H1 (cell line): ENCODE measurements at regions not wholly inside any gene's neighbourhood (a gene's known extent, or its start where the extent isn't known, plus 50 kb on each side); places are given as distances from the start of the nearest gene placed in this dataset.

Source experiments
- CTCF ChIA-PET: fragments of 300-600 bp; sonication (Branson Sonifier 250); formaldehyde crosslinking; loops from one replicate; lab custom pipeline; 2021; ENCODE audit not compliant: partially characterized antibody; lab: Charles Lee
- POLR2A ChIA-PET: fragments of 300-600 bp; sonication (Branson Sonifier 250); formaldehyde crosslinking; loops from one replicate; lab custom pipeline; 2021; ENCODE audit warnings: inconsistent platforms; ENCODE audit not compliant: partially characterized antibody; lab: Charles Lee
- DNase-seq, 2 experiments: peaks; one replicate each; pipeline versions ENCODE4 v3.0.0 to v3.0.0-alpha.2; 2010 to 2022; ENCODE audit warnings: low spot score in 2 of 2, low read depth in 1 of 2, mixed read lengths in 1 of 2
- FAIRE-seq: peaks from 2 replicates; lab custom pipeline; 2011; peaks lifted over from hg19 to GRCh38; lab: Jason Lieb, UNC
- H2AFZ ChIP-seq: 2 replicates; pipeline ENCODE4 v1.8.1; 2012; ENCODE audit warnings: low read length, inconsistent platforms
- H2AK5ac ChIP-seq: 2 replicates; pipeline ENCODE4 v1.6.1; 2013; ENCODE audit warnings: low read depth, low read length
- H2BK120ac ChIP-seq: replicated peaks from 2 replicates; pipeline ENCODE3; 2013; ENCODE audit warnings: low read depth, low read length, inconsistent platforms
- H2BK12ac ChIP-seq: 2 replicates; pipeline ENCODE4 v1.6.1; 2013; ENCODE audit warnings: low read depth, low read length
- H2BK15ac ChIP-seq: 2 replicates; pipeline ENCODE4 v1.6.1; 2013; ENCODE audit warnings: low read length
- H2BK20ac ChIP-seq: 2 replicates; pipeline ENCODE4 v1.6.1; 2013; ENCODE audit warnings: low read length
- H2BK5ac ChIP-seq: 2 replicates; pipeline ENCODE4 v1.6.1; 2013; ENCODE audit warnings: low read depth, low read length
- H3K14ac ChIP-seq: 2 replicates; pipeline ENCODE4 v1.6.1; 2013; ENCODE audit warnings: inconsistent platforms; ENCODE audit not compliant: insufficient read length
- H3K18ac ChIP-seq: 2 replicates; pipeline ENCODE4 v1.6.1; 2013; ENCODE audit warnings: low read length; ENCODE audit errors: extremely low read depth
- H3K23ac ChIP-seq: 2 replicates; pipeline ENCODE4 v1.6.1; 2013; ENCODE audit warnings: inconsistent platforms; ENCODE audit not compliant: insufficient read length
- H3K23me2 ChIP-seq: 2 replicates; pipeline ENCODE4 v1.6.1; 2013; ENCODE audit warnings: low read depth, low read length
- H3K27ac ChIP-seq: 2 replicates; pipeline ENCODE4 v1.6.1; 2011; ENCODE audit warnings: low read depth, low read length, inconsistent platforms
- H3K27me3 ChIP-seq, 4 experiments: replicated peaks in 1 of 4; 1 replicate in 1 of 4; 2 replicates in 3 of 4; pipeline versions ENCODE4 v1.6.1 to v1.8.1; 2011 to 2013; ENCODE audit warnings: low read length in 3 of 4, mild to moderate bottlenecking in 3 of 4, inconsistent platforms in 2 of 4, mixed read lengths in 2 of 4, moderate library complexity in 1 of 4; ENCODE audit not compliant: control insufficient read depth in 3 of 4, insufficient read depth in 3 of 4; ENCODE audit errors: extremely low read depth in 1 of 4
- H3K36me3 ChIP-seq, 4 experiments: 2 replicates each; pipeline versions ENCODE4 v1.6.1 to v1.8.1; 2011 to 2013; ENCODE audit warnings: mild to moderate bottlenecking in 4 of 4, low read length in 3 of 4, moderate library complexity in 2 of 4, control low read depth in 1 of 4, inconsistent platforms in 1 of 4; ENCODE audit not compliant: insufficient read depth in 4 of 4, control insufficient read depth in 2 of 4
- H3K4ac ChIP-seq: replicated peaks from 2 replicates; pipeline ENCODE3; 2013; ENCODE audit warnings: low read length, low read depth, mixed read lengths, inconsistent platforms; ENCODE audit not compliant: insufficient read length
- H3K4me1 ChIP-seq, 4 experiments: replicated peaks in 1 of 4; 1 replicate in 1 of 4; 2 replicates in 3 of 4; pipeline versions ENCODE4 v1.6.1 to v1.8.1; 2011 to 2013; ENCODE audit warnings: low read length in 3 of 4, inconsistent platforms in 2 of 4, mixed read lengths in 1 of 4; ENCODE audit not compliant: insufficient read depth in 4 of 4, control insufficient read depth in 3 of 4
- H3K4me2 ChIP-seq, 2 experiments: 2 replicates each; pipeline versions ENCODE4 v1.6.1 to v1.8.1; 2011 to 2013; ENCODE audit warnings: low read depth in 2 of 2, low read length in 2 of 2, control low read depth in 1 of 2, inconsistent platforms in 1 of 2, mild to moderate bottlenecking in 1 of 2; ENCODE audit not compliant: insufficient read depth in 1 of 2
- H3K4me3 ChIP-seq, 4 experiments: fragments of 200-600, 300-600 bp in 1 of 4; sonication (generic), shearing (Covaris generic), sonication (Bioruptor Twin) in 1 of 4; 2 replicates each; pipeline versions ENCODE4 v1.5.1 to v1.8.1; 2011 to 2016; ENCODE audit warnings: low read length in 4 of 4, low read depth in 3 of 4, control low read depth in 2 of 4, inconsistent platforms in 2 of 4, mild to moderate bottlenecking in 2 of 4, mixed read lengths in 1 of 4, moderate library complexity in 1 of 4; ENCODE audit not compliant: insufficient read depth in 2 of 4; ENCODE audit errors: extremely low read depth in 1 of 4
- H3K56ac ChIP-seq: replicated peaks from 2 replicates; pipeline ENCODE3; 2013; ENCODE audit warnings: low read depth, mild to moderate bottlenecking, mixed read lengths, low read length, inconsistent platforms; ENCODE audit not compliant: insufficient read length
- H3K79me1 ChIP-seq: 2 replicates; pipeline ENCODE4 v1.6.1; 2013; ENCODE audit warnings: low read depth, low read length, control low read depth
- H3K79me2 ChIP-seq, 2 experiments: 2 replicates each; pipeline versions ENCODE4 v1.6.1 to v1.8.1; 2012 to 2013; ENCODE audit warnings: low read length in 2 of 2, mild to moderate bottlenecking in 2 of 2, inconsistent platforms in 1 of 2; ENCODE audit not compliant: insufficient read depth in 2 of 2, control insufficient read depth in 1 of 2
- H3K9ac ChIP-seq, 4 experiments: replicated peaks in 1 of 4; 1 replicate in 1 of 4; 2 replicates in 3 of 4; pipeline versions ENCODE4 v1.6.1 to v1.8.1; 2011 to 2013; ENCODE audit warnings: low read depth in 3 of 4, low read length in 3 of 4, control low read depth in 2 of 4, mild to moderate bottlenecking in 2 of 4, moderate library complexity in 2 of 4, inconsistent platforms in 1 of 4; ENCODE audit errors: extremely low read depth in 1 of 4
- H3K9me3 ChIP-seq, 2 experiments: 2 replicates each; pipeline versions ENCODE4 v1.6.1 to v1.8.1; 2012 to 2013; ENCODE audit warnings: mild to moderate bottlenecking in 2 of 2, moderate library complexity in 2 of 2, control low read depth in 1 of 2, inconsistent platforms in 1 of 2, low read depth in 1 of 2, low read length in 1 of 2, mixed read lengths in 1 of 2; ENCODE audit not compliant: insufficient read depth in 2 of 2
- H4K20me1 ChIP-seq, 2 experiments: replicated peaks in 1 of 2; 2 replicates each; pipeline versions ENCODE3 to v1.8.1; 2011 to 2013; ENCODE audit warnings: inconsistent platforms in 2 of 2, low read length in 2 of 2, mild to moderate bottlenecking in 1 of 2; ENCODE audit not compliant: insufficient read depth in 2 of 2, control insufficient read depth in 1 of 2
- H4K5ac ChIP-seq: 2 replicates; pipeline ENCODE4 v1.6.1; 2013; ENCODE audit warnings: low read length, low read depth, mixed read lengths, inconsistent platforms; ENCODE audit not compliant: insufficient read length
- H4K8ac ChIP-seq: 2 replicates; pipeline ENCODE4 v1.8.0; 2013; ENCODE audit warnings: mild to moderate bottlenecking, moderate library complexity, low read length, inconsistent platforms; ENCODE audit not compliant: insufficient read depth; ENCODE audit errors: extremely low read depth
- H4K91ac ChIP-seq: replicated peaks from 2 replicates; pipeline ENCODE3; 2013; ENCODE audit warnings: low read length, mixed read lengths, inconsistent platforms; ENCODE audit not compliant: insufficient read length
- CREB1 ChIP-seq: IDR thresholded peaks from 2 replicates; pipeline ENCODE4 v1.6.1; 2012; ENCODE audit warnings: inconsistent platforms
- SP4 ChIP-seq: IDR thresholded peaks from 2 replicates; pipeline ENCODE4 v1.6.1; 2012; ENCODE audit warnings: low read length, inconsistent platforms
- WGBS, 2 experiments: shearing (Covaris generic) in 1 of 2; methylation state at CpG; one replicate each; pipeline versions ENCODE4 v1.1.6 to v1.1.7; 2013 to 2015; ENCODE audit warnings: low lambda C conversion rate in 2 of 2, mixed read lengths in 2 of 2, inconsistent platforms in 1 of 2, low coverage in 1 of 2, missing lambda C conversion rate in 1 of 2; ENCODE audit not compliant: insufficient replicate concordance in 2 of 2, insufficient coverage in 1 of 2, insufficient read length in 1 of 2; ENCODE audit errors: extremely low coverage in 1 of 2, missing lambda C conversion rate in 1 of 2; 5-methylcytosine and 5-hydroxymethylcytosine counted together

DNA sequence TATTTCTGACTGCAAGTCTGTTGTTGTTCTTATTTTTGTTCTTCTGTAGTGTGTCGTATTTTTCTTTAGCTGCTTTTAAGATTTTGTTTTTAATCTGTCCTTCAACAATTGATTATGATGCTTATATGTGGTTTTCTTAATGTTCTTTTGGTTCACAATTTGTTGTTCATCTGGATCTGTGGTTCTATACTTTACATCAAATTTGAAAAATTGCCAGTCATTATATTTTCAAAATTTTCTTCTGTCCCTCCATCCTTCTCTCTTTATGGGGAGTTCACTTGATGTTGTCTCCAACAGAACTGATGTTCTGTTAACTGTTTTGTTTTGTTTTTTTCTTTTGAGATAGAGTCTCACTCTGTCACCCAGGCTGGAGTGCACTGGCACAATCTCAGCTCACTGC lies 378.5 kb upstream of the CD180 start:
- Histone ChIP-seq H4K8ac (no peak overlapping the region), H3K79me2 (no peaks in the 10 kb centered on the region), H2BK5ac (no peak overlapping the region), H3K9ac (no peak overlapping the region), H3K4me2 (no peak overlapping the region), H2AFZ (no peak overlapping the region), H3K4me3 (no peak overlapping the region), H3K27me3 (no peaks in the 10 kb centered on the region), H2BK15ac (no peak overlapping the region), H3K4ac (no peak overlapping the region), H3K79me1 (no peaks in the 10 kb centered on the region), H2BK20ac (no peak overlapping the region), H4K20me1 (no peaks in the 10 kb centered on the region), H2AK5ac (no peak overlapping the region), H2BK12ac (no peak overlapping the region), H3K4me1 (no peaks in the 10 kb centered on the region), H3K27ac (no peak overlapping the region), H3K23me2 (no peaks in the 10 kb centered on the region), H3K14ac (no peak overlapping the region), H2BK120ac (no peak overlapping the region), H3K36me3 (no peaks in the 10 kb centered on the region), H3K23ac (no peak overlapping the region), H3K56ac (no peak overlapping the region), H4K91ac (no peak overlapping the region), H3K9me3 (no peaks in the 10 kb centered on the region), H4K5ac (no peak overlapping the region), H3K18ac (no peak overlapping the region)
- 96% methylated on average over 1 of the region's 1 CpG; no CpG with 5 or more reads in 1 of the 2 experiments for WGBS, 2 experiments
- DNase-seq (no peak), FAIRE-seq (no peak)
- ChIA-PET CTCF (interaction anchor here (1.5 kb wide), 1 partner anchor 57 kb away, joined by 4 read pairs; no protein-coding TSS in a partner anchor), POLR2A (no interaction called here)
- TF ChIP-seq CREB1: no peak
- TF ChIP-seq SP4: no peak
